Esophagus muscularis mucosa (tissue), 4 donors: ENCODE measurements at regions not wholly inside any gene's neighbourhood (a gene's known extent, or its start where the extent isn't known, plus 50 kb on each side); places are given as distances from the start of the nearest gene placed in this dataset.
"Not testable (repeated sequence)": the region's sequence is repeated elsewhere in the genome, so short reads cannot be mapped to it uniquely, and the experiment has no call there.

ENCODE experiments used
- DNase-seq: peaks from one replicate; pipeline ENCODE4 v3.0.0-alpha.2; 2017; ENCODE audit errors: extremely low spot score
- H3K27ac ChIP-seq, 4 donors: fragments of 200-600 bp; sonication (generic); replicated peaks in 1 of 4; 1 replicate in 3 of 4; 2 replicates in 1 of 4; pipeline ENCODE4 v1.5.1; 2016 to 2019; ENCODE audit warnings: mild to moderate bottlenecking in 1 of 4
- H3K27me3 ChIP-seq, 4 donors: fragments of 200-600 bp; sonication (generic); one replicate each; pipeline versions ENCODE4 v1.5.1 to v1.6.0; 2016 to 2019
- H3K36me3 ChIP-seq, 4 donors: fragments of 200-600 bp; sonication (generic); one replicate each; pipeline ENCODE4 v1.5.1; 2016 to 2019
- H3K4me1 ChIP-seq, 4 donors: fragments of 200-600 bp; sonication (generic); one replicate each; pipeline ENCODE4 v1.5.1; 2016 to 2019
- H3K4me3 ChIP-seq, 4 donors: fragments of 200-600 bp; sonication (generic); 1 replicate in 2 of 4; 2 replicates in 2 of 4; pipeline ENCODE4 v1.5.1; 2016 to 2019; ENCODE audit warnings: mild to moderate bottlenecking in 4 of 4, moderate library complexity in 1 of 4
- H3K9me3 ChIP-seq, 4 donors: fragments of 200-600 bp; sonication (generic); 1 replicate in 3 of 4; 2 replicates in 1 of 4; pipeline ENCODE4 v1.5.1; 2016 to 2019
- CTCF ChIP-seq, 3 experiments: fragments of 200-600 bp in 2 of 3; fragments of 450-650 bp in 1 of 3; sonication (generic) in 2 of 3; IDR thresholded peaks; one replicate each; pipeline ENCODE4 v1.5.1; 2017 to 2019; ENCODE audit warnings: antibody characterized with exemption in 3 of 3, mild to moderate bottlenecking in 2 of 3, moderate library complexity in 1 of 3
- EP300 ChIP-seq: sonication (generic); formaldehyde crosslinking; IDR thresholded peaks from one replicate; pipeline ENCODE4 v1.6.1; 2017; ENCODE audit warnings: antibody characterized with exemption
- POLR2A ChIP-seq: fragments of 450-650 bp; IDR thresholded peaks from one replicate; pipeline ENCODE4 v1.6.1; 2017; ENCODE audit warnings: antibody characterized with exemption, moderate library complexity, mild to moderate bottlenecking, low read depth
- POLR2AphosphoS5 ChIP-seq, 2 donors: sonication (generic); formaldehyde crosslinking; IDR thresholded peaks; one replicate each; pipeline ENCODE4 v1.6.1; 2017; ENCODE audit warnings: antibody characterized with exemption in 2 of 2
- WGBS: methylation state at CpG from one replicate; pipeline ENCODE4 v1.1.5; 2018; 5-methylcytosine and 5-hydroxymethylcytosine counted together
- intact Hi-C: fragments of 100-400 bp; cut with DNase I; formaldehyde crosslinking; loops from one replicate; pipeline ENCODE4 v1.15.1; 2023

GRCh38 chr13:72561791-72562190 is 165.6 kb downstream of the MZT1 start:
- Histone ChIP-seq H3K9me3 (no peaks in the 10 kb centered on the region), H3K4me3 (no peak overlapping the region), H3K27me3 (no peaks in the 10 kb centered on the region), H3K4me1 (no peaks in the 10 kb centered on the region), H3K36me3 (no peaks in the 10 kb centered on the region), H3K27ac (no peak overlapping the region)
- 76% methylated on average over 2 of the region's 2 CpGs for WGBS
- DNase-seq = no peak
- TF ChIP-seq POLR2A = no peak
- no peak for TF ChIP-seq CTCF (IDR thresholded peaks at IDR 0.05)
- TF ChIP-seq POLR2AphosphoS5 (IDR thresholded peaks at IDR 0.05) = no peak
- TF ChIP-seq EP300 = no peak
- intact Hi-C loops = no loop called here

- H3K27me3 ChIP-seq = no peaks in the 10 kb centered on the region
- H3K9me3 ChIP-seq = no peaks in the 10 kb centered on the region
- no peak overlapping the region for H3K4me3 ChIP-seq
- no peak overlapping the region for H3K27ac ChIP-seq
- intact Hi-C loops = no loop called here
- no peak for TF ChIP-seq POLR2AphosphoS5 (IDR thresholded peaks at IDR 0.05)
- TF ChIP-seq EP300 = no peak
- TF ChIP-seq POLR2A = no peak
- TF ChIP-seq CTCF (IDR thresholded peaks at IDR 0.05) = no peak
- DNase-seq = no peak
- H3K36me3 ChIP-seq = no peaks in the 10 kb centered on the region
- 90% methylated on average over 2 of the region's 2 CpGs for WGBS
- H3K4me1 ChIP-seq = no peaks in the 10 kb centered on the region
Measured at GRCh38 chr13:72559716-72560115, 167.7 kb downstream of the MZT1 start.

GRCh38 chr13:72556945-72557344 is 170.5 kb downstream of the MZT1 start:
- H3K4me1 ChIP-seq = no peaks in the 10 kb centered on the region
- no peaks in the 10 kb centered on the region for H3K27me3 ChIP-seq
- intact Hi-C loops = no loop called here
- no peak overlapping the region for H3K4me3 ChIP-seq
- H3K9me3 ChIP-seq = no peaks in the 10 kb centered on the region
- no peak for DNase-seq
- H3K36me3 ChIP-seq = no peaks in the 10 kb centered on the region
- H3K27ac ChIP-seq = no peak overlapping the region
- TF ChIP-seq CTCF (IDR thresholded peaks at IDR 0.05) (no peak), EP300 (no peak), POLR2AphosphoS5 (IDR thresholded peaks at IDR 0.05) (no peak), POLR2A (no peak)
- 91% methylated on average over 1 of the region's 1 CpG for whole genome bisulfite sequencing

DNA sequence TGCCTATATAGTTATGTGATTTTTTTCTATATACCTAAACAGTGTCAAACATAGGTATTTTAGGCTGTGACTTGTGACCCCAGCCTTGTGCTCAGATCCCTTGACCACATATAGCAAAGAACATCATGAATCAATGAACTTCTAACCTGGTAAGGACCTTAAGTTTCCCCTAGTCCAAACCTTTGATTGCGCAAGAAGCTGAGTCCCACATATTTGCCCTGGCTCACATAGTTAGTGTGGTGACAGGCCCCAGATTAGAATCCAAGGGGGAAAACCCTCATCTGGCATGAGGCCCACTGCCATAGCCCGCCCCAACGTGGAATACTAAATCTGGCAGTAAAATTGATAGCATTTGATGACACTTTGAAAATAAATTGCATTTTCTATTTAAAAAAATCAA is 171.8 kb downstream of the MZT1 start:
- H3K36me3 ChIP-seq = no peaks in the 10 kb centered on the region
- H3K27me3 ChIP-seq = no peaks in the 10 kb centered on the region
- no peaks in the 10 kb centered on the region for H3K4me1 ChIP-seq
- no peak overlapping the region for H3K27ac ChIP-seq
- DNase-seq = no peak
- H3K9me3 ChIP-seq = no peaks in the 10 kb centered on the region
- no peak for TF ChIP-seq POLR2A
- TF ChIP-seq EP300 = no peak
- no peak for TF ChIP-seq POLR2AphosphoS5 (IDR thresholded peaks at IDR 0.05)
- TF ChIP-seq CTCF (IDR thresholded peaks at IDR 0.05) = no peak
- no peak overlapping the region for H3K4me3 ChIP-seq
- intact Hi-C loops = no loop called here
- 92% methylated on average over 3 of the region's 3 CpGs for WGBS

GRCh38 chr13:72552731-72553130 is 174.7 kb downstream of the MZT1 start:
- no peaks in the 10 kb centered on the region for H3K4me1 ChIP-seq
- no peak overlapping the region for H3K27ac ChIP-seq
- H3K9me3 ChIP-seq = no peaks in the 10 kb centered on the region
- TF ChIP-seq EP300 = no peak
- no peak for TF ChIP-seq POLR2A
- no peak for TF ChIP-seq CTCF (IDR thresholded peaks at IDR 0.05)
- TF ChIP-seq POLR2AphosphoS5 (IDR thresholded peaks at IDR 0.05) = no peak
- DNase-seq = no peak
- H3K36me3 ChIP-seq = no peaks in the 10 kb centered on the region
- intact Hi-C loops = no loop called here
- 33% methylated on average over 3 of the region's 3 CpGs for WGBS
- no peak overlapping the region for H3K4me3 ChIP-seq
- no peaks in the 10 kb centered on the region for H3K27me3 ChIP-seq

DNA sequence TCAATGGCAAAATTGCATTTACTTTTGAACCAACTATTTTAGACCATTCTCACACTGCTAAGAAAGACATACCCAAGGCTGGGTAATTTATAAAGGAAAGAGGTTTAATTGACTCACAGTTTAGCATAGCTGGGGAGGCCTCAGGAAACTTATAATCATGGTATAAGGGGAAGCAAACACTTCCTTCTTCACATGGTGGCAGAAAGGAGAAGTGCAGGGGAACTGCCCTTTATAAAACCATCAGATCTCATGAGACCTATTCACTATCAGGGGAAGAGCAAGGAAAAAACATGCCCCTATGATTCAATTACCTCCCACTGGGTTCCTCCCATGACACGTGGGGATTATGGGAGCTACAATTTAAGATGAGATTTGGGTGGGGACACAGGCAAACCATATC is 181.5 kb downstream of the MZT1 start:
- H3K4me1 ChIP-seq, H3K4me3 ChIP-seq, DNase-seq, H3K9me3 ChIP-seq, H3K27me3 ChIP-seq, H3K27ac ChIP-seq, H3K36me3 ChIP-seq, intact Hi-C loops: not testable (repeated sequence)
- WGBS = 94% methylated on average over 1 of the region's 1 CpG
